OCI-LY1 (cell line): ENCODE measurements at regions not wholly inside any gene's neighbourhood (a gene's known extent, or its start where the extent isn't known, plus 50 kb on each side); places are given as distances from the start of the nearest gene placed in this dataset.

Source experiments
- CTCF ChIP-seq: fragments of 200-600 bp; sonication (generic), shearing (Covaris generic); IDR thresholded peaks from 2 replicates; pipeline ENCODE4 v1.5.1; 2017; ENCODE audit warnings: mild to moderate bottlenecking, antibody characterized with exemption, low read length, moderate library complexity, mixed read lengths
- EZH2 ChIP-seq: fragments of 200-600 bp; sonication (generic), shearing (Covaris generic); IDR thresholded peaks from 2 replicates; pipeline ENCODE4 v1.8.0; 2017; ENCODE audit warnings: borderline replicate concordance, mixed run types, mild to moderate bottlenecking, antibody characterized with exemption, low read length, moderate library complexity, mixed read lengths

- TF ChIP-seq EZH2 (no peak), CTCF (no peak)
Observed at GRCh38 chr9:81519816-81520495, 169.4 kb downstream of the TLE1 start.
